Stimulated activated CD4-positive, alpha-beta T cell treated with anti-CD3 and anti-CD28 coated beads, Interleukin-15, amount 100 ng/mL, for 1 hour (primary cell): ENCODE measurements at regions not wholly inside any gene's neighbourhood (a gene's known extent, or its start where the extent isn't known, plus 50 kb on each side); places are given as distances from the start of the nearest gene placed in this dataset.

Experiments
- DNase-seq, 2 donors: peaks; one replicate each; pipeline ENCODE4 v3.0.0-alpha.2; 2020; ENCODE audit warnings: low read depth in 1 of 2, low spot score in 1 of 2

DNA sequence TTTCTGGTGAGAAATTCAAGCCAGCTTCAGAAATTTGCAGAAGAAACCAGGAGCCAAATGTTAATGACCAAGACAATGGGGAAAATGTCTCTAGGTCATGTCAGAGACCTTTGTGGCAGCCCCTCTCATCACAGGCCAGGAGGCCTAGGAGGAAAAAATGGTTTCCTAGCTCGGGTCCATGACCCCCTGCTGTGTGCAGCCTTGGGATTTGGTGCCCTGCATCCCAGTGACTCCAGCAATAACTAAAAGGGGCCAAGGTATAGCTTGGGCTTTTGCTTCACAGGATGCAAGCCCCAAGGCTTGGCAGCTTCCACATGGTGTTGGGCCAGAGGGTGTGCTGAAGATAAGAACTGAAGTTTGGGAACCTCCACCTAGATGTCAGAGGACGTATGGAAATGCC, 814.7 kb upstream of the SLIT2 start:
- DNase-seq: no peak

DNA sequence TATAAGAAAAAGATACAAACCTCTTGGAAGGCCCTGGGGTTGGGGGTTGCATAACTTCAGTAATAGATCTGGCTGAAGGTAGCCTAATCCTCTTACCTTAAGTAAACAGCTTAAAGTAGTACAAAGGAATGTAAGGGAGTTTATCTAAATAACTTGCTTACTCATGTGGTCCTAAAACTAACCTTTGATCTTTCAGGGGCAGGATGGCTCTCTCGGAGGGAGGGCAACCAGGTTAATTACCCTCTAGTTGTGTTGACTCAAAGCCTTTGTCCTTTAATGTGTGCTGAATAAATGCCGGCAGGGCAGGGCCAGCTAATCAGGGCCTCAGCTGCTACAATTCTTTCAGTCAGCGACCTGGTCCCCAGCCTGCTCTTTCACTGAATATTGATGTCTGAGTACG, 822.0 kb upstream of the SLIT2 start:
- DNase-seq: no peak

DNA sequence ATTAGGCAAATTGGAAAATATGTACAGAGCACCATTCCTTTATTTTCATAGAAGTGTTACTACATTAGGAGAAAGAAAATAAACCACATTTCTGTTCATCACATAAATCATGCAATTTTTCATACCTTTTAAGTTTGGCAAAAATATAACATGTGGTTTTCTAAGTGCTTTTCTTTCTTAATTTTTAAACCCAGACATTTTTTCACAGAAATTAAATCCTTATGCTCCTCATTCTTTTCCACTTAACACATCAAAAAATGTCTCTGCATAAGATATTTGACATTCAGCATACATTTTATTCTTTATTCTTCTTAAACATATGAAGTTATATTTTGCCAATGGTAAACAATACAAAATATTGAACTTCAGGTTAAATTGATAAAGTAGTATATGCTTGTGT, 826.6 kb upstream of the SLIT2 start:
- DNase-seq: no peak

DNA sequence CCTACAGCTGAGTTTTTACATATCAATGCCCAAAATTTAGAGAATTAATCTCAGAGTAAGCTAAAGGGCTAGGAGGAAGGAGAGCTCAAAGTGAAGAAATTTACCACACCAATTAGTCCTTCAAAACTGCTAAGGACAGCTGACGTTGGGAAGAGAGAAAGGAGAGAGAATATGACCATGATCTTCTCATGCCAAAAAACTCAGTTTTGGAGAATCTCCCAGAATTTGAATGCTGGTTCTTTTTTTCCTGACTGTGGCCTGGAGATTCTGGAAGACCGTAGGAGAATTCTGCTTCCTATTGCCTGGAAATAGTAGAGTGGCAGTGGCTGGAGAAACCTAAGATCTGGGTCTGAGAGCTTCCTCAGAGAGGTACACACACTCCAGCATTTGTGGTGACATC, 834.4 kb upstream of the SLIT2 start:
- no peak for DNase-seq

DNA sequence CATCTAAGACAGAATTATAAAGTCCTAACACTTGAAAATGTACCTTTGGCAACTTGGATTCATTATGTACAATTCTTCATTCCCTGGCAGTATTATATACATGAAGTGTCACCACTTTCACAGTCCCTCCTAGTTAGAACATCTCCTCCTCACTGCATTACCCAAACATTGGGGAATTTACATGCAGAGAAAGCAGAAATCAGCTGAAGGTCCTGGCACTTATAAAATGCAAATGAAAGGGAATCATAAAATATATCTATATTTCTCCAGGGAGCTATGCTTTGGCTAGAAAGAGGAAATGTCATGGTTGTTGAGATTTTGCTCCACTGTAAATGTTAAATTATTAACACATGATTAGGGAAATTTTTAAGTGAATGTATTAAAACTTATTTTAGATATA, 835.6 kb upstream of the SLIT2 start:
- no peak for DNase-seq

DNA sequence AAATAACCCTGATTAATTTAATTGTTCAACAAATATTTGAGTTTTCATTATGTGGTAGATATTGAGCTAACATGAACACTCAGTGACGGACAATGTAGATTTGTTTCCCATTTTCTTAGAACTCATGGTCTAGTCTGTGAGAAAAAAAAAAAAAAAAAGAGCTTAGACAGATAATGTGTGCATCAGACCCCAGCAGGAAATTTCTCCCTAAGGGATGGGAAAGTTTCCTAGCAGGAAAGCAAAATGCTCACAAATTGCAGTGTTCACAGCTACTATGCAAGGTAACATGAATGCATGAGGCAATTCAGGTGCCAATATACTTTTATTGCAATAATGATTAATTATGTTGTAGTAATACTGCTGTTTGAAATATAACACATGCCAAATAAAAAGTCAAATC, 843.2 kb upstream of the SLIT2 start:
- DNase-seq: no peak

DNA sequence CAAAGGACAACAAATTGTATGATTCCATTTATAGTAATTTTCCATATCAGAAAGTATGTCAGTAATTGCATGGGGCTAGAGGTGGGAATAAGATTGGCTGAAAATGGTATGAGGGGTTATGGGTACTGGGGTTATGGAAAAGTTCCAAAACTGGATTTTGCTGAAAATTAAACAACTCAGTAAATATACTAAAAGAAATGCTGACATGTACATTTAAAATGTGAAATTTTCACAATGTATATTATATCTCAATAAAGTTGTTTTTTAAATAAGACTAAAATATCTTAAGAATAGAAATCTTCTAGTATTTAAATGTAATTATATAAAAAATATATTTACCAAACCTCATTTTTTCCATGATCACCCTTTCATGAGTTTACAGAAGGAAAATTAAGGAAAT, 844.9 kb upstream of the SLIT2 start:
- DNase-seq: no peak

GRCh38 chr4:19403786-19404370, 847.8 kb upstream of the SLIT2 start:
- no peak for DNase-seq

- DNase-seq: no peak
Measured at GRCh38 chr4:19402581-19403065, 849.1 kb upstream of the SLIT2 start.

DNA sequence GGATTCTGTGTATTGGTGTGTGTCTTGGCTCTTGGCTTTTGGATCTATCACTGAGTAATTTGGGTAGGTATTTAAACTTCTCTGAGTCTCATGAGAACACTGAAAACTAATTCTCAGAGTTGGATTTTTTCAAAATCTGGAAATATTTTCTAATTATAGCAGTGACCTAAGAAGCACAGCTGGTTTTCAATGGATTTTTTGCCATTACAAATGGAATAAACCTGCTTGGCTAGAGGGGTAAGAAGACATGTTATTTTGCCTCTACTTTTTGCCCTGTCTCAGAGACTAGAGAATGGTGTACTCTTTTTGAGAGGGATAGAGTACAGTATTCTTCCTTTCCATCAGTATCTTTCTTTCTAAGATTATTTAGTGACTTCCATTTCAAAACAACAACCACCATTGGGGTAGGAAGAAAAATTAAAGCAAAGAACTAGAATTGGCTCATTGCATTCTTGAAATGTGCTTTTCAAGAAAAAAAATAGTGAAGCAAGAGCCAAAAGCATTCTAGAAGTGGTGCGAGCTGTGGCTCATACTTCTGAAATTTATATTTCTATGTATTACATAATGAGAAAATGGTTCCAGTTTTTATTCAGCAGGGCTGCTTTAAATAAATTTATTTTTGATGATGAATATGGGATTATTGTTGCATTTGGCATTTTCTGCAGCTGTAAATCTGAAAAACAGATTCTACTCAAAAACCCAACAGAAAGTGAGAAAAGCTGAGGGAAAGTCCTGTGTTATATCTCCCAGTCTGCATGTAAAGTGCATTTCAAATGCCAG, 850.2 kb upstream of the SLIT2 start:
- DNase-seq: no peak

- DNase-seq: no peak
Measured at GRCh38 chr4:19400820-19401219, 850.9 kb upstream of the SLIT2 start.

DNA sequence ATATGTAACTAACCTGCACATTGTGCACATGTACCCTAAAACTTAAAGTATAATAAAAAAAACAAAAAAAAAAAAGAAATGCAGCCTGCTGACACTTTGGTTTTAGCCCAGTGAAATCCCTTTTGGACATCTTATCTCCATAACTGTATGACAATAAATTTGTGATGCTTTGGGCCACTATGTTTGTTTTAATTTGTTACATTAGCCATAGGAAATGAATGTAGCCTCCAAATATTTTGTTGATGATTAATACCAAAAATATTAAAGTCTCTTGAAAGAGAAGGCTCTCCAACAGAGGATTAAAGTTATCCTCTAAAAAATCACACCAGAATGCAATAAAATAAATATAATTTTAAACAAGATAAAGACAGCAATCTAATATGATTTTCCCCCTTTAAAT, 852.7 kb upstream of the SLIT2 start:
- no peak for DNase-seq

GRCh38 chr4:19386786-19387185, 864.9 kb upstream of the SLIT2 start:
- no peak for DNase-seq

DNA sequence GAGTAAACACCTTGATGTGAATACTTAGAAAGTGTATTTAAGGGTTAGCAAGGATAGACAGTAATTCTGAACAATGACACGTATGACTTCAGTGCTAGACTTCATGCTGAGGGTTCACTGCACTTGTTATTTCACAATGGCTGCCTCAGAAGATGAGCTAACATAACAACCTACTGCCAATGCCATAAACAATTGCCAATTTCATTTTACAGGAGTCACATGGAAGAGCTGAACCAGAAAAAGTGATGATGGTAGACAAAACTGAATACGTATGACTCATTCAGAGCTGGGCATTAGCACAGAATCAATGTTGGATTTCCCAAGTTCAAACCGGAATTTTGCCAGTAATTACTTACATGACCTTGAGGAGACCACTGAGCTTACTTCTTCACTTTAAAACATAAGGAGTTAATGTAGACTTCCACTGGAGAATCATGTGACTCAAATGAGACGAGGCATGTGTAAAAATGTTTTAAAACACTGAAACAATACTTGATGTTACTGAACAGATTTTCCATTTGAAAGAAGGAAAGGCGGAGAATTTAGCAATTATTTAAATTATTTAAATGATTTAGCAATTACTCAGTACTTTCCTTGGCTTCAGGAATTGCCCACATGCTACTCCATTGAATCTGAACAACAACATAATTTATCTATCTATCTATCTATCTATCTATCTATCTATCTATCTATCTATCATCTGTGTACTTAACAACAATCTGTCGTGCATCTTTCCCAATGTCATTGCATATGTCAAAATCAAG, 868.5 kb upstream of the SLIT2 start:
- DNase-seq: no peak

DNA sequence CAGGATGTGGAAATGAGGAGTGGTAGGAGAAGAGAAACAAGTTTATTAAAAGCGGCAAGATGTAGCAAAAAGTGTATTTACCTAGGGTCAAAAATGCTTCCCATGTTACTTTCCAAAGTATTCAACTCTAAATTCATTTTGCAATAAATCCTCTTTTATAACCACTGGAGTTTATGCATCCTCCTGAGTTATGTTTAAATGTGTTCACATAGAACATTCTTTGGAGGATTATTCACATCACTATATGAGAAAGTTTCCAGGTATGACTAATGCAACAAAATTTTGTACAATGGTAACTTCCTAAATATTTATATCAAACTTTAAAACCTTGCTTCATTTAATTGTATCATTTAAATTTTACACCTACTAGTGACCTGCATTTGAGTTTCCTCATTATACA, 870.6 kb upstream of the SLIT2 start:
- no peak for DNase-seq

DNA sequence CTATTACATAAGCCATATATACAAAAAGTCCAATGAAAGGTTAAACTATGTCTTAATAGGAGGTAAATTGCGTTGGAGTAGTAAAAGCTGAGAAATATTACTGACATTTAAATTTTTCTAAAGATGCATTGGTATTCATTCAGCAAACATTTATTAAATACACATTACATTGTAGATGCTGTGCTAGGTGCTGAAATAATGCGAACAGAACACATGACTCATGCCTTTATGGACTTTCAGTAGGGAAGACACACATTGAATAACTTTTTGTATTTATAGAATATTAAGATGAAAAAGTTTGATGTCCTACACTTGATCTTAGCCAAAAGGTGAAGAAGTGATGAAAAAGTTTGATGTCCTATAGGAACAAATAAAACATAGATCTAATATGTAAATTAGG, 871.1 kb upstream of the SLIT2 start:
- DNase-seq: no peak

- no peak for DNase-seq
Measured at GRCh38 chr4:19379191-19379708, 872.5 kb upstream of the SLIT2 start.

- DNase-seq: no peak
Measured at GRCh38 chr4:19375931-19376330, 875.8 kb upstream of the SLIT2 start.

- DNase-seq: no peak
Measured at GRCh38 chr4:19375136-19375804, 876.4 kb upstream of the SLIT2 start.

DNA sequence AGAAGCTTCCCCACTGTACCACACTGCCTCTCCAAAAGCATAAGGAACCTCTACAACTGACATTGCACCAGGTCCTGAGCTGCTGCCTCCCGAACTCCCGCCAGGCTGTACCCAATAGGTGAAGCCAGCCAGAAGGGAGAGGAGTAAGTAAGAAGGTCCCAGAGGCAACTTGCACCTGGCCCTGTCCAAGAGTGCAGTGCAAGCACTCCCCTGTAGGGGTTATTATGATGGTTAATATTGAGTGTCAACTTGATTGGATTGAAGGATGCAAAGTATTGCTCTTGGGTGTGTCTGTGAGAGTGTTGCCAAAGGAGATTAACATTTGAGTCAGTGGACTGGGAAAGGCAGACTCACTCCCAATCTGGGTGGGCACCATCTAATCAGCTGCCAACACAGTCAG, 879.3 kb upstream of the SLIT2 start:
- no peak for DNase-seq

DNA sequence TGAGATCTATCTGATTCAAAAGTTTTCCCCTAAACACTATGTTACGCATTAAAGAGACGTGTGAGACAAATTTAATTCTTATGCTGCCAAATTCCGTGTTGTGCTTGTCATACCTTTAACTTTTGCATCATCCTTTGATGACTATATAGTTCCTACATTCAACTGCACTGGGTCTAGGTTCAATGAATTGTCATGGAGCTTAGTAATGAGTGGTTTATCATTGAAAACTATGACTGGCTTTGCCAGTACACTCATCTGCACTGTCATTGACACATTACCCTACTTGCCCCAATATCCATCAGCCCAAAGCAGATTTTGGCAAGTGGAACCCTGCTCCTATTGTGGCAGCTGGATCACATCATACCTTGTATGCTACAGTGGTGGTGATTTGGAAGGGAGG, 882.9 kb upstream of the SLIT2 start:
- DNase-seq: no peak
